Hematopoietic multipotent progenitor cell treated with erythropoietin and hydrocortisone succinate and interleukin-3 and kit ligand, for 15 days (in vitro differentiated cells): ENCODE measurements at regions not wholly inside any gene's neighbourhood (a gene's known extent, or its start where the extent isn't known, plus 50 kb on each side); places are given as distances from the start of the nearest gene placed in this dataset.
A peak's percentile ranks its signal among the peaks of the same experiment; 100 is the strongest.
"Not testable (repeated sequence)": the region's sequence is repeated elsewhere in the genome, so short reads cannot be mapped to it uniquely, and the experiment has no call there.

Experiments
- DNase-seq: peaks from one replicate; pipeline ENCODE4 v3.0.0-alpha.2; 2015; ENCODE audit warnings: low spot score

DNA sequence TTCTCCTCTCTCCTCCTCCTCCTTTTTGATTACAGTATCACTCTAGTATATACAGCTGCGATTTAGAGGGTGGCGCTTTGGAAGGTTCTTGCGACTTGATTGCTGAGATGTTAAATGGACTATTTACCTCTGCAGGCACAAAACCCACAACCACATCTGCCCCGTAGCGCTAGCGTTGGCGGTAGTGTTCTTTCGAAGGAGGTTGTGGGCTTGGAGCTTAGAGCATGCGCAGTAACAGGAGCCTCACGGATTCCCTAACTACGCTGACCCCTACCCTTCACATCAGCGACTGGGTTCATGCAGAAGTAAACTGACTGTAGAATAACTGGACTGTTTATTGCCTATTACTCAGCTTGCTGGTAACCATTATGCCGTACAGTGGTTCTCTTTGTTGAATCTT lies 58.0 kb downstream of the CGGBP1 start:
- DNase-seq = no peak

DNA sequence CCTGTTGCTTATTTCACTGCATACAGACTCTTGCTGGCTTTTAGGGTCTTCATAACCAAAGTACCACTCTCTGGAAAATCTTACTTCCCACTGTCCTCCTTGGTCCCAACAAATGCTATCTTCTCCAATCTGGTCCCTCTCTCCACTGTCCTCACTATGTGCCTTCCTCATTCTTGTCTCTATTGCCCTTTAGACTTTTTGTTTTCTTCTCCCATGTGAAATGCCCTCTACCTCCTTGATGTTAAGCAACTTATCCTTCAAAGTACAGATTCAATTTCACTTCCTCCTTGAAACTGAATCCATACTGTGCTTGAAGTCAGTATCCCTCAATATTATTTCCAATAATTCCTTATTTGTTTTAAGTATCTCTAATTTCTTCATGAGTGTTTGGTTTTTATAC lies 60.8 kb downstream of the CGGBP1 start:
- DNase-seq = no peak

DNA sequence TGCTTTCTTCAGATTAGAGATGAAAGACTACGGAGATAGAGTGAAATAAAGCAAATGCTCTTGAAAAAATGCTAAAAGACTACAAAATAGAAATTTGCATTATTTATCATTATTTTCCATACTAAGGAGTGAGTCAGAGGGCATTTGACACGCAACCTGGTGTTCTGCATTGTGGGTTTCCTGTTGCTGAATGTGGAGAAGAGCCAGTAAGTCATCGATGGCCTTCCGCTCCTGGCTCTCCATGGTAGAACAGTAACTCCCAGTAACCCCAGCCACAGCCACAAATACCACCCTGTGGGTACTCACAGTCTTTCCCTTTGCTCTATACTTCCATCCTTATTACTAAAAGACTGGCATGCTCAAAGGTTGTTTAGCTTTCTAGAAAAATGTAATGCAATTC lies 61.5 kb downstream of the CGGBP1 start:
- no peak for DNase-seq

DNA sequence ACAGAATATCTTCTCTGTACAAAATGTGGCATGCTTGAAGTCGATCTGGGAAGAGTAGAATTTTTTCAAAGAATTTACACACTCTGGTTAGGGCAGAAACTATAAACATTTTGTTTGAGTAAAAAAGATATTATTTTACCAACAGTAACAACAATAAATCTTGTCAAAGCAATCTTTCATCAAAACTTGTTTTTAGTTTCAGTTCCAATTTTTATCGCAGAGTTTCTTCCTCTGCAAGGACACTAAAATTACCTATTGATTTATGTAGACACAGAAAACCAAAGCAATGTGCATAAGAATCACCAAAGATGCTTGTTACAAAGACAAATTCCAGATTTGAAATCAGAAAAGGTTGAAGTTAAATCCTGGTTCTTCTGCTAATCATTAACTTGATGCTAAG lies 61.9 kb downstream of the CGGBP1 start:
- no peak for DNase-seq

DNA sequence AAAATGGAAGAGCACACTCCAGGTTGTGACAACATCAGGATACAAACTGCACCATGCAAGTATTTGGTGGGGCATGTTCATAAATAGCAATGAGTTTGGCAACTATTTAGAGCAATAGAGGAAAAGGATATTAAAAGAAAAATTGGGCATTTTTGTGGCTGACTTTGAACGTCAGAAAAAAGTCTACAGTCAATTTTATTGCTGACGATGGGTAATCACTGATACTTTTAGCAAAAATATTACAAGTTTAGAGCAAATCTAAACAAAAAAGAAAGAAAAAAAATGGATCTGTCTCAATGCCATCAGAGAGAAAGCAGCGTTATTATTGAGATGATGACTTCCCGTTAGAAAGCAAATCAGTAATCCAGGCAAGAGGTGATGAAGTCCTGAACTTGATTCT lies 65.2 kb downstream of the CGGBP1 start:
- DNase-seq = no peak

DNA sequence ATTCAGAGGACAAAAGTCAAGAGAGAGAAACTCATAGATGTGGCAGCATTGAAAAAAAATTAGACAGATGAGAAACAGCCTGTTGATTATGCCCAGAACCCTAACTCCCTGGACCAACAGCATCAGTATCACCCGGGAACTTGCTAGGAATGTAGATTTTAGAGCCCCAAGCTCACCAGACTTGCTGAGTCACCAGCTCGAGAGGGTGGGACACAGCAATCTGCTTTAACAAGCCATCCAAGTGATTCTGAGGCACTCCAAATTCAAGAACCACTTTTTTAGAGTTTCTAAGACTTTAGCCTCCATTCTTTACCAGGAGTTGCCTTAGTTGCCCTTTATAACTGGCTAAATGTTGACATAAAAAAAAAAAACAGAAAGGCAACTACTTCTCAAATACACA lies 70.9 kb downstream of the CGGBP1 start:
- peak; percentile 32 for DNase-seq

DNA sequence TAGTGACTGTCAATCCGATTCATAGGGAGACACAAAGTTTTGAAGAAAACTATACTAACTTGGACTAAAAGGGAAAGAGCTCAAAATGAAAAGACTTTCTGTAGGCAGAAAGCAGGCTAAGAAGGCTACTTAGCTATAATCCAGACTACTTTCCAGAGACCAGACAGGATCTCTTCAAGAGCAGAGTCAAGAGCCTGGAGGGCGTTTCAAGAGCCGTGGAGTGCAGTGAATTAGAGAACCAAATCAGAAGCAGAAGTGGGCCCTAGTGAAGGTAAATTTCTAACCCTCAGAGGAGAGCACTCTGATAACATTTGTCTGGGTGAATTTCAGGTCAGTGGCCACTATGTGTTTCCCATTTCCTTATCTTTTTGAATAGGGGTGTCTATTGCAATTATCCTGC lies 76.4 kb downstream of the CGGBP1 start:
- DNase-seq = no peak

DNA sequence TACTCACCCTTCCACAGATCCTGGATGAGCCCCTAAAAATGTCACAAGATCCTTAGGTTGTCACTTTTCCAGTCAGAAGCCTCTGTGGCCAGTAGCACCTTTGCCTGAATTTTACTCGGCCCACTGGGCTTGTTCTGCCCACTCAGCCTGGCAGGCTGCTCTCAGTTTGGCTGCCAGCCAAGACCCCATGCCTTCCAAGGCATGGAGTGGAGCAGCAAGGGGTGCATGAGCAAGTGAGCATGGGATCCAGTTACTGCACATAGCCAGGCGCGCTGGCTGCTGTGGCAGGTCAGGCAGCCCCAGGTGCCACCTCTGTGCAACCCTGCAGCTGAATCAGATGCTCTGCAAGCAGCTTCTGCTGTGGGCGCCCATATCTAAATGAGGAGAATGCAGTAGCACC lies 79.3 kb downstream of the CGGBP1 start:
- DNase-seq = no peak

DNA sequence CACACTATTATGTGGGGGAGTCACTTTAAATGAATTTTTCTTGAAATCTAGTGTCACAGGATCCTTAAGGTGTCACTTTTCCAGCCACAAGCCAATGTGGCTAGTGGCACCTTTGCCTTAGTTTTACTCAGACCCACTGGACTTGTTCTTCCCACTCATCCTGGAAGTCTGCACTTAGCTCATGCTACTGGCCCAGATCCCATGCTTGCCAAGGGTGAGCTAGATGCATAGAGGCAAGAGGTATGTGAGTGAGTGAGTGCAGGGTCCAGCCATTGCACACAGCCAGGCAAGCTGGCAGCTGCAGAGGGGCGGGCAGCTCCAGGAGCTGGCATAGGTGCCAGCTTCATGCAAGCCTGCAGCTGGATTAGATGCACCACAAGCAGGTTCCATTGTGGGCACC lies 81.0 kb downstream of the CGGBP1 start:
- no peak for DNase-seq

DNA sequence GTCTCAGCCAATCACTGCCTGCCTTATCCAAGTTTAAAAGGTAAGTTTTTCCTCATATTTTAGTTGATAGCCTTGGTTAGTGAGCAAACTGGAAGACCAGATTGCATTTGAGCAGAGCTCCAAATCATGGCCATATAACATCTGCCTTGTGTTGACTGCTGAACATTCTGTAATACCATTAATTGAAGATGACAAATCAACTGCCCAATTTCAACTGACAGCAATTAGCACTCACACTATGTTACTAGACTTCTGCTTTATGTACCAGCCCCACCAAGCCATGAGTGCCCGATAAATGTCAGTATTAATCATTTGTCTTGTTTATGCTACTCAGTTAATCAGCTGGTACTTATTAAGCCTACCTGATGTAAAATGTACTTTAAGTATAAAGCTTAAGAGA lies 83.1 kb downstream of the CGGBP1 start:
- no peak for DNase-seq

DNA sequence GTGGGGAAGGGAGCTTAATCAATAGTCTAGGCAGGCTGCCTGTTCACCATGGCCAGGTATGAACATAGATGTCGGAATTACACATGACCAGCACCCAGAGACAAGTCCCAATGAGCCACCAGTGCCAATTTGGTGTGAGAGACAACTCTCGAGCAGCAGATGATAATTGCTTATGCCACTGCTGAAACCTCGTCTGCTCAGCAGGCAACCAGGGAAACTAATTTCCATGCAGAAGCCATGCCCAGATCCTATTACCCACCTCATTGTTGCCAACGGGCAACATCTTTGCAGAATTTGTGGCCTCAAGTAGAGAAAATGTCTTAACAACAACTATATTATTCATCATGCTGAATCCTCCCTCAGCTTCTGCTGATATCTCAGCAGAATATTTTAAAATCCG lies 84.9 kb downstream of the CGGBP1 start:
- DNase-seq = no peak

DNA sequence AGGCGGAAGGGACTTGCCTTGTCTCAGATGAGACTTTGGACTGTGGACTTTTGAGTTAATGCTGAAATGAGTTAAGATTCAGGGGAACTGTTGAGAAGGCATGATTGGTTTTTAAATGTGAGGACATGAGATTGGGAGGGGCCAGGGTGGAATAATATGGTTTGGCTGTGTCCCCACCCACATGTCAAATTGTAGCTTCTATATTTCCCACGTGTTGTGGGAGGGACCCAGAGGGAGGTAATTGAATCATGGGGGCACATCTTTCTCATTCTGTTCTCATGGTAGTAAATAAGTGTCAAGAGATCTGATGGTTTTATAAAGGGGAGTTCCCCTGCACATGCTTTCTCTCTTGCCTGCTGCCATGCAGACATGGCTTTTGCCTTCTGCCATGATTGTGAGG lies 89.2 kb downstream of the CGGBP1 start:
- DNase-seq = no peak

DNA sequence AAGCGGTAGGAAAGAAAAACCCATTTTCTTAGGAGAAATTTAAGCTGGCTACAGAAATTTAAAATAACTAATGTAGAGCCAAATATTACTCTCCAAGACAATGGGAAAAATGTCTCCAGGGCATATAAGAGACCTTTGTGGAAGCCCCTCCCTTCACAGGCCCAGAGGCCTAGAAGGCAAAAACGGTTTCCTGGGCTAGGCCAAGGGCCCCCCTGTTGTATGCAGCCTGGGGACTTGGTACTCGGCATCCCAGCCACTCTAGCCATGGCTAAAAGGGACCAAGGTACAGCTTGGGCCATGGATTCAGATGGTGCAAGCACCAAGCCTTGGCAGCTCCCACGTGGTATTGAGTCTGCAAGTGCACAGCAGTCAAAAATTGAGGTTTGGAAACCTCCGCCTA lies 90.1 kb downstream of the CGGBP1 start:
- no peak for DNase-seq

DNA sequence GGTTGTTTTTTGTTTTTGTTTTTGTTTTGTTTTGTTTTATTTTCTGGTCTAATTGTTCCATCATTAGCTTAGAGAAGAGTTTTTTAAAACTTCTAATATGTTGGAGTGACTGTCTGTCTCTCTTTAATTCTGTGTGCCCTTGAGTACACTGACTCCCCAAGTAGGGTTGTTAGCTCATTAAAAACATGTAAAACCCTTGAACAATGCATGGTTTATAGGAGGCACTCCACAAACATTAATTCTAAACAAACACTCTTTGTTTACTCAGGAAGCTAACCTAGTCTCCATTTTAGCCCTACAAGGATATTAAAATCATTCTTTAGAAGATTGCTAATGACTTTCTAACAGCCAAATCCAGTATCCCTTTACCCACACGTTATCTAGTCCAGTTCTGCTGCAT lies 100.5 kb downstream of the CGGBP1 start:
- DNase-seq = no peak

DNA sequence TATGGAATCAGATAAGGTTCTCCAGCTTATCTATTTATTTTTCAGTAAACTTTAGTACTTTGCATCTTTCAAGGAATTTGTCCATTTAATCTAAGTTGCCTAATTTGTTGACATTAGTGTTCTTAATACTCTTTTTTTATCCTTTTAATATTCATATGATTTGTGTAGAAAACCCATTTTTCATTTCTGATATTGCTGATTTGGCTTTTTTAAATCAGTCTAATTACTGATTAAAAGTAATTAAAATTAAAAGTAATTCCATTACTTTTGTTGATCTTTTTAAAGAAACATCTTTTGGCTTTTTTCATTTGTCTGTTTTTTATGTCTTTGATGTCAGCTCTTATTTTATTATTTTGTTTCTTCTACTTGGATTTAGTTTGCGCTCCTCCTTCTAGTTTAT lies 101.2 kb downstream of the CGGBP1 start:
- DNase-seq = no peak

DNA sequence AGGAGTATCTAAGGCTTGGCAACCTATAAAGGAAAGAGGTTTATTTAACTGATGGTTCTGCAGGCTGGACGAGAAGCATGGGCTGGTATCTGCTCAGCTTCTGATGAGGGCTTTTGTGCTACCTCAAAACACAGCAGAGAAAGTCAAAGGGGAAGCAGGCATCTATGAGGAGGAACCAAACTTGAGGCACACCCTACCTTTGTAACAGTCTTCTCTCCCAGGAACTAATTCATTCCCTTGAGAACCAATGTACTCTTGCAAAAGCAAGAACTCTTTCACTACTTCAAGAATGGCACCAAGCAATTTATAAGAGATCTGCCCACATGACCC lies 109.0 kb downstream of the CGGBP1 start:
- DNase-seq = no peak

DNA sequence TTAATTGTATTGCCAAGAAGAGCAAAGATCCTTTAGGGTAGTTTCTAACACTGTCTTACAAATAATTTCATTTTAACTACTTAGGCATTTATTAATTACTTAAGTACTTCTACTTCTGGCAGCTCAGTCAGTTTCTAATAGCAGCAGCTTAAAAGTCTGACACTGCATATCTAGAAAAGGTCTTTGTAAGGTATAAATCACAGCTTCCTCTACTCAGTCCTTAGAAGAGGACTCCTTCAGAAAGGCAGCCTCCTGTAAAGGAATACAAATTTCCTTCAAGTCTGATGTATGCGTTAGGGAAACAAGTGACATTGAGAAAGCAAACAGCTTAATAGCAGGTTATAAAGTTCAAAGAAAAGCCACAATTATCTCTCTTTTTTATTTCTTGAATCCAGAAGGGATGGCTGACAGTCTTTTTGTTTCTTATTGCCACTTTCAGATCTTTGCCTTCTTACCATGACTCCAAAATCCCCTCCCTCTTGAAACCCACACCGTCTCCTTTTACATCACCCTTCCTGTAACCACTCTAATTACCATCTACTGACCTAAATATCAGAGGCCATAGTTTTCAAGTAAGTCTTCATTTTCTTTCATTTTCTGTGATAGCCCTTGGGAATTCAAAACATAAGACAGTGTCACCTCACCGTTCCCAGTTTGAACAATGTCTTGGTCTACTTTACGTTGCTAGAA lies 109.5 kb downstream of the CGGBP1 start:
- no peak for DNase-seq

DNA sequence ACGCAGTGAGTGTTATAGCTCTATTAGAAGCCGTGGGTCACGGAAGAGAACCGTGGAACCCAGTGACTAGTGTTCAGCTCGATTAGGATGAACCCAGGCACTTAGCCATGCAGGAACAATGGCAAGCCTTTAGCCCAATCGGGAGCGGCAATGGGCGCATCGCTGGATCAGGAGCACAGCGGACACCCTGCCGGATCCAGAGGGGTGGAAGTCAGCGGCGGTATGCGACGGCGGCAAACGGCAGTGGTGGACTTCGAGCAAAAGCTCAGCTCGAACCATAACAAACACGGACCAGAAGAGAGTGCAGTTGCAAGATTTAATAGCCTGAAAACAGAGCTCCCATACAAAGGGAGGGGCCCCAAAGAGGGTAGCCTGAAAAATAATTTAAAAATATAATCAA lies 112.8 kb downstream of the CGGBP1 start:
- not testable (repeated sequence) for DNase-seq

DNA sequence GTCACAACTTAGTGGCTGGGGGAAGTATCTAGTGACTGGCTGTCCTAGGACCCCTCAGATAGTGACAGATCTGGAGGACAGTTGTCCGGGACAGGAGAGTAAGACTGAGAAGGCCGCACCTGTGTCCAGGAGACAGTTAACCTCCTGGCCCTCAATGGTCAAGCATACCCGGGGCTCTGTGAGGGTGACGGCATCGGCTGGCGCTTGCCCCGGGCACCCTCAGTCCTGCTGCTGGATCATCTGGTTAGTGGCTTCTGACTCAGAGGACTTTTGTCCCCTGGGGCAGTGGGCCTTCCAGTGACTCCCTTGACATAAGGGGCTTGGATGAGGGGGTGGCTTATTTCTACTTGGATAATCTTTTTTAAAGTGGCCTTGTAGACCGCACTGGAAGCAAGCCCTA lies 116.5 kb downstream of the CGGBP1 start:
- DNase-seq = not testable (repeated sequence)

DNA sequence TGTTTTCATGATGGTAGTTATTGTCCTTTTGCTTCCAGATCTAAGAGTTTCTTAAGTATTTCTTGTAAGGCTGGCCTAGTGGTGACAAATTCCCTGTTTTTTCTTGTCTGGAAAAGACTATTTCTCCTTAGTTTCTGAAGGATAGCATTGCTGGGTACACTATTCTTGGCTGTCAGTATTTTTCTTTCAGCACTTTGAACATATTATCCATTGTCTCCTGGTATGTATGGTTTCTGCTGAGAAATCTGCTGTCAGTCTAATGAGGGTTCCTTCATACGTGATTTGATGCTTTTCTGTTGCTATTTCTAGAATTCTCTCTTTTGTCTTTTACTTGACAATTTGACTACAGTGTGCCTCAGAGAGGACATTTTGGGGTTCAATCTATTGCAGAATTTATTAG lies 134.3 kb downstream of the CGGBP1 start:
- no peak for DNase-seq

DNA sequence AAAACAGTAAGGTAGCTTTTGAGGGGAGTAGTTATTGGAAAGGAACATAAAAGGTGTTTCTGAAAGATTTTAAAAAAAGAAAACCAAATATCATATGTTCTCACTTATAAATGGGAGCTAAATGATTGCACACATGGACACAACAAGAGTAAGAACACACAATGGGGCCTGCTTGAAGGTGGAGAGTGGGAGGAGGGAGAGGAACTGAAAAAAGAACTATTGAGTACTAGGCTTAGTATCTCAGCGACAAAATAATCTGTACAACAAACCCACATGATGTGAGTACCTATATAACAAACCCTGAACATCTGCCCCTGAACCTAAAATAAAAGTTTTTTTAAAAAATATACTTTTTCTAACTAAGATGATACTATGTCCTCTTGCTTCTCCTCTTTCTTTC lies 138.3 kb downstream of the CGGBP1 start:
- DNase-seq = no peak

DNA sequence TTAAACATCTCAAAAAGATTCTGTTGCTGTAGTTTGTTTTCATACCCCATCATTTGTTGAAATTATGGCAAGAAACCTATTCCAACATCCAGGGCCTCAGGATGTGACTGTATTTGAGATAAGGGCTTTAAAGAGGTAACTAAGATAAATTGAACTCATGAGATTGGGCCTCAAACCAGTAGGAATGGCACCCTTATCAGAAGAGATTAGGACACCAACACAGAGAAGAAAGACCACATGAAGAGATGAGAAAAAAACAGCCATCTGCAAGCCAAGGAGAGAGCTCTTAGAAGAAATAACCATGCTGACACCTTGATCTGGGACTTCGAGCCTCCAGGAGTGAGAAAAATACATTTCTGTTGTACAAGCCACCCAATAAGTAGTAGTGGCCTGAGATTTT lies 157.7 kb downstream of the CGGBP1 start:
- DNase-seq = no peak

DNA sequence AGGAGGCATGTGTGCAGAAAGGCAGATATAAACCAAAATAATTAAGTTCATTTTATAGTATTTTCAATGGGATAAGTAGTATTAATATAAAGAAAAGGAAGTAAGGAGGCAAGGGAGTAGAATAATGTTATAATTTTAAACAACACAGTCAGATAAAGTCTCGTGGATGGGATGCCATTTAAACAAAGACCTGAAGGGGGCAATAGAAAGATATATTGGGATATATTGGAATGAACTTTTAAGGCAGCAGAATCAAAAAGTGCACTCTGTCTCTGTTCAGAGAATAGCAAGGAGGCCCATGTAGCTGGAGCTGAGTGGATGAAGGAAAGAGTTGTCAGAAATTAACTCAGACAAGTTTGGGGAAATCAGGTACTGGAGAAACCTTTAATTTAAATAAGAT lies 158.7 kb downstream of the CGGBP1 start:
- DNase-seq = peak; percentile 6

DNA sequence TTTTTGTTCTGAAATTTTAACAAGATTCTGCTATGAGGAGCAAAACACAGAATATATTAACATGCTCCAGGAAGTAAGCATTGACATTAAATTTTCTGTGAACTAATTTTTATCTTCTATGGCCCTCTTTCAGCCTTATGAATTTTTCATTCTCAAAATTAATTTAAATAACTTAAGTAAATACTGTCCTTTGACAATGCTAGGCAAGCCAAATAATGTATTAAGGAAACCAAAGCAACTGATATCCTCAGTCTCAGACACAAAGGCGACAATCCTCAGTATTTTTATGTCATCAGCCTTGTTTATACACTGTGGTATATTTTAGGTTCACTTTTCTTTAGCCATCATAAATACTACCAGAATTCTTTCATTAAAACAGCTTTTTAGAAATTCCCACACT lies 159.8 kb downstream of the CGGBP1 start:
- DNase-seq = no peak

DNA sequence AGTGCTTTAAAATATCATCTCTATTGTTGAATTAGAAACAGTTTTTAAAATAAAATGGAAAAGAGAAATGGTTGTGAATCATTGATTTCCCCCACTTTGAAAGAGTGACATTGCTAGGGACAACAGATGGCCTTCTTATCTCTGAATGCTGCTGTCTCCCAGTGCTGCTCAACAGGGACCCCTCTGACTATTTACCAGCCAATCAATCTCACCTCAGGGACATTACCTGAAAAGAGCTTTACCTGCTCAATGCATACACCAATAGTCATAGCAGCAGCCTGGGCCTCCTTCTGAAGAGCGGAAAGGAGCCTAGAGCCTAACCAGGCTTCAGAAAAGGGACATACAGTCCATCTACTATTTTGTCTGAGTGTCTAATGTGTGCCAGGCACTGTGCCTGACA lies 162.8 kb downstream of the CGGBP1 start:
- DNase-seq = no peak
